ENCODE measurements at regions not wholly inside any gene's neighbourhood (a gene's known extent, or its start where the extent isn't known, plus 50 kb on each side); places are given as distances from the start of the nearest gene placed in this dataset.

DNA sequence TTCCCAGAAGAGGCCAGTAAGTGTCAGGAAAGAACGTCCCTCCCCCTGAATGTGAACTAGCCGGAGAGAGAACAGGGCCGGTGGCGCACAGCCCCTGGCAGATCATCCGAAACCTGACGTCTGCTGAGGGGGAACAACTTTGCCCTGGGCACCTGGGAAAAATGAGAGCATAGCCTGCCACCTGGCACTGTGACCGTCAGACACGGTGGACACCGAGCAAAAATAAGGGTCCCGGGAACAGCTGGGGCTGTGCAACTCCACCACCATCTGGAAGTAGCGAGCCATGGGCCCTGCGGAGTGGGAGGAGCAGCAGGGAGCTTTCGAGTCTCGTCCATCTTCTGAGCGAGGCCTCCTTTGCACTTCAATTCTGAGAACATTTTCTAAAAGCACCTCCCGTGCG, 110.8 kb downstream of the EDN3 start:
- H3K9ac ChIP-seq (ENCODE audit: insufficient read depth, low read length) = no peak overlapping the region
- no peak overlapping the region for H3K27ac ChIP-seq (ENCODE audit: insufficient read depth, low read length)
- H3K4me1 ChIP-seq (ENCODE audit: control insufficient read depth, extremely low read depth, insufficient read depth, low read length) = no peaks in the 10 kb centered on the region
- H4K20me1 ChIP-seq (ENCODE audit: control insufficient read depth, extremely low read depth, insufficient read depth, low read length) = no peaks in the 10 kb centered on the region
- no peaks in the 10 kb centered on the region for H3K27me3 ChIP-seq (ENCODE audit: control insufficient read depth, insufficient read depth, low read length)
- no peak for DNase-seq (ENCODE audit: low read depth in 2 of 2)
- H3K9me3 ChIP-seq (ENCODE audit: control insufficient read depth, insufficient read depth, low read depth, low read length) = no peaks in the 10 kb centered on the region
- TF ChIP-seq EZH2 (IDR thresholded peaks at IDR 0.05; ENCODE audit: low read length, missing control alignments) = no peak
- TF ChIP-seq, protein P1, sequence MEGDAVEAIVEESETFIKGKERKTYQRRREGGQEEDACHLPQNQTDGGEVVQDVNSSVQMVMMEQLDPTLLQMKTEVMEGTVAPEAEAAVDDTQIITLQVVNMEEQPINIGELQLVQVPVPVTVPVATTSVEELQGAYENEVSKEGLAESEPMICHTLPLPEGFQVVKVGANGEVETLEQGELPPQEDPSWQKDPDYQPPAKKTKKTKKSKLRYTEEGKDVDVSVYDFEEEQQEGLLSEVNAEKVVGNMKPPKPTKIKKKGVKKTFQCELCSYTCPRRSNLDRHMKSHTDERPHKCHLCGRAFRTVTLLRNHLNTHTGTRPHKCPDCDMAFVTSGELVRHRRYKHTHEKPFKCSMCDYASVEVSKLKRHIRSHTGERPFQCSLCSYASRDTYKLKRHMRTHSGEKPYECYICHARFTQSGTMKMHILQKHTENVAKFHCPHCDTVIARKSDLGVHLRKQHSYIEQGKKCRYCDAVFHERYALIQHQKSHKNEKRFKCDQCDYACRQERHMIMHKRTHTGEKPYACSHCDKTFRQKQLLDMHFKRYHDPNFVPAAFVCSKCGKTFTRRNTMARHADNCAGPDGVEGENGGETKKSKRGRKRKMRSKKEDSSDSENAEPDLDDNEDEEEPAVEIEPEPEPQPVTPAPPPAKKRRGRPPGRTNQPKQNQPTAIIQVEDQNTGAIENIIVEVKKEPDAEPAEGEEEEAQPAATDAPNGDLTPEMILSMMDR (conservative IDR thresholded peaks at IDR 0.05 in 1 of 2, IDR thresholded peaks at IDR 0.05 in 1 of 2; ENCODE audit: low read depth in 1 of 2, low read length in 2 of 2) = no peak
- no peaks in the 10 kb centered on the region for H3K36me3 ChIP-seq (ENCODE audit: control insufficient read depth, insufficient read depth, low read length)
- no peak overlapping the region for H3K4me2 ChIP-seq (ENCODE audit: extremely low read depth, insufficient read depth, low read length)
- no peak overlapping the region for H2AFZ ChIP-seq (ENCODE audit: low read length)
- H3K4me3 ChIP-seq (replicated peaks in 1 of 4; ENCODE audit: control extremely low read depth in 1 of 4, insufficient read depth in 1 of 4, low read depth in 3 of 4, low read length in 4 of 4) = no peak overlapping the region
- H3K79me2 ChIP-seq (ENCODE audit: control insufficient read depth, insufficient read depth, low read length) = no peaks in the 10 kb centered on the region

DNA sequence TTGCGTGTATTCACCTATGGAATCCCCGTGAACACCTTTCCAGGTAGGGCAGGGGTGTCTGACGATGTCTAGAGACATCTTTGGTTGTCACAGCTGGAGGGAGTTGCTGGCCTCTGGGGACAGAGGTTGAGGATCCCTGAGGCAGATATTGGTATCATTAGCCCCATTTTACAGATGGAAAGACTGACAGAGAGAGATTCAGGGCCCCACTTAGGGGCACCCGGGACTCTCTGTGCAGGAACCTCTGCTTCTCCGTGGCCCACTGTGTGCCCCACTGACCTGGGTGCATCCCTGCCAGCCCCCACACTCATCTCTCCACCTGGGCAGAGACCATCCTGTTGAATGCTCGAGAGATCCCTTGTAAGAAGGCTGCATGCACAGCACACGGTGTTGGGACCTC, 111.2 kb downstream of the EDN3 start:
- H3K9ac ChIP-seq (ENCODE audit: insufficient read depth, low read length) = no peak overlapping the region
- H2AFZ ChIP-seq (ENCODE audit: low read length) = no peak overlapping the region
- TF ChIP-seq EZH2 (IDR thresholded peaks at IDR 0.05; ENCODE audit: low read length, missing control alignments) = no peak
- TF ChIP-seq, protein P1 (conservative IDR thresholded peaks at IDR 0.05 in 1 of 2, IDR thresholded peaks at IDR 0.05 in 1 of 2; ENCODE audit: low read depth in 1 of 2, low read length in 2 of 2) = no peak
- no peaks in the 10 kb centered on the region for H3K27me3 ChIP-seq (ENCODE audit: control insufficient read depth, insufficient read depth, low read length)
- H3K79me2 ChIP-seq (ENCODE audit: control insufficient read depth, insufficient read depth, low read length) = no peaks in the 10 kb centered on the region
- H3K4me2 ChIP-seq (ENCODE audit: extremely low read depth, insufficient read depth, low read length) = no peak overlapping the region
- H3K9me3 ChIP-seq (ENCODE audit: control insufficient read depth, insufficient read depth, low read depth, low read length) = no peaks in the 10 kb centered on the region
- no peak for DNase-seq (ENCODE audit: low read depth in 2 of 2)
- H3K36me3 ChIP-seq (ENCODE audit: control insufficient read depth, insufficient read depth, low read length) = no peaks in the 10 kb centered on the region
- no peak overlapping the region for H3K4me3 ChIP-seq (replicated peaks in 1 of 4; ENCODE audit: control extremely low read depth in 1 of 4, insufficient read depth in 1 of 4, low read depth in 3 of 4, low read length in 4 of 4)
- H3K4me1 ChIP-seq (ENCODE audit: control insufficient read depth, extremely low read depth, insufficient read depth, low read length) = no peaks in the 10 kb centered on the region
- no peak overlapping the region for H3K27ac ChIP-seq (ENCODE audit: insufficient read depth, low read length)
- H4K20me1 ChIP-seq (ENCODE audit: control insufficient read depth, extremely low read depth, insufficient read depth, low read length) = no peaks in the 10 kb centered on the region

DNA sequence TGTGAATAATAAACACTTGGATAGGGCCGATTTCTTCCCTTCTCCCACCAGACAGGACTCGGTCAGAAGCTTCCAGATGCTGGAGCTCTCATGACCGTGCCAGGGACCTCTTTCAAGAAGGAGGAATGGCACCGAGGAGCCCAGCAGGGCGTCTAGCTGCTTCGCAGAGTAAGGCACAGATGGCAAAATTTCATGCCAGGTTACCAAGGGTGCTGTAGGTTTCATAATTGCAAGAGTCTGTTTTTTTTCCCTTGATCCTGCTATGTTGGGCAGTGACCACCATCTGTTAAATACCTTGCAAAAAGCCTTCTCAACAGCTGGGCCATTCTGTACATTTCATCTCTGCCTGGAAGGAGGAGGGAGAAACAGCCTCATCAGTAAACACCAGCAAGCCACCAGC, 111.8 kb downstream of the EDN3 start:
- TF ChIP-seq, protein P1 (conservative IDR thresholded peaks at IDR 0.05 in 1 of 2, IDR thresholded peaks at IDR 0.05 in 1 of 2; ENCODE audit: low read depth in 1 of 2, low read length in 2 of 2) = no peak
- TF ChIP-seq EZH2 (IDR thresholded peaks at IDR 0.05; ENCODE audit: low read length, missing control alignments) = no peak
- H3K9ac ChIP-seq (ENCODE audit: insufficient read depth, low read length) = no peak overlapping the region
- DNase-seq (ENCODE audit: low read depth in 2 of 2) = no peak
- no peak overlapping the region for H2AFZ ChIP-seq (ENCODE audit: low read length)
- H3K4me2 ChIP-seq (ENCODE audit: extremely low read depth, insufficient read depth, low read length) = no peak overlapping the region
- no peak overlapping the region for H3K4me3 ChIP-seq (replicated peaks in 1 of 4; ENCODE audit: control extremely low read depth in 1 of 4, insufficient read depth in 1 of 4, low read depth in 3 of 4, low read length in 4 of 4)
- no peaks in the 10 kb centered on the region for H4K20me1 ChIP-seq (ENCODE audit: control insufficient read depth, extremely low read depth, insufficient read depth, low read length)
- H3K9me3 ChIP-seq (ENCODE audit: control insufficient read depth, insufficient read depth, low read depth, low read length) = no peaks in the 10 kb centered on the region
- H3K27me3 ChIP-seq (ENCODE audit: control insufficient read depth, insufficient read depth, low read length) = no peaks in the 10 kb centered on the region
- no peaks in the 10 kb centered on the region for H3K36me3 ChIP-seq (ENCODE audit: control insufficient read depth, insufficient read depth, low read length)
- no peaks in the 10 kb centered on the region for H3K79me2 ChIP-seq (ENCODE audit: control insufficient read depth, insufficient read depth, low read length)
- no peak overlapping the region for H3K27ac ChIP-seq (ENCODE audit: insufficient read depth, low read length)
- H3K4me1 ChIP-seq (ENCODE audit: control insufficient read depth, extremely low read depth, insufficient read depth, low read length) = no peaks in the 10 kb centered on the region

All from fibroblast of lung (primary cell).